GM23338 (cell line): ENCODE measurements at regions not wholly inside any gene's neighbourhood (a gene's known extent, or its start where the extent isn't known, plus 50 kb on each side); places are given as distances from the start of the nearest gene placed in this dataset.

Source experiments
- ATAC-seq: fragments of 200-7000 bp; cut with Tn5 transposase; 3 replicates; pipeline ENCODE4 v1.9.1; 2020
- DNase-seq: peaks from one replicate; pipeline ENCODE4 v3.0.0-alpha.2; 2015; ENCODE audit warnings: low spot score
- H2AFZ ChIP-seq: fragments of 200-600 bp; sonication (generic); 2 replicates; pipeline ENCODE4 v1.8.0; 2016; ENCODE audit warnings: antibody characterized with exemption, mild to moderate bottlenecking, moderate library complexity
- H3F3A ChIP-seq: fragments of 200-600 bp; sonication (generic); replicated peaks from 2 replicates; pipeline ENCODE4 v1.8.0; 2017; ENCODE audit warnings: antibody characterized with exemption, mixed run types, low read depth
- H3K27ac ChIP-seq: fragments of 200-600 bp; sonication (generic); 2 replicates; pipeline ENCODE4 v1.6.1; 2016; ENCODE audit warnings: low read depth
- H3K27me3 ChIP-seq: fragments of 200-600 bp; sonication (generic); 2 replicates; pipeline ENCODE4 v1.8.0; 2016; ENCODE audit warnings: mild to moderate bottlenecking, mixed run types, moderate library complexity; ENCODE audit not compliant: insufficient read depth
- H3K36me3 ChIP-seq: fragments of 200-600 bp; sonication (generic); 2 replicates; pipeline ENCODE4 v1.8.0; 2016; ENCODE audit warnings: mild to moderate bottlenecking; ENCODE audit not compliant: insufficient read depth
- H3K4me1 ChIP-seq: fragments of 200-600 bp; sonication (generic); 2 replicates; pipeline ENCODE4 v1.8.0; 2016; ENCODE audit warnings: mild to moderate bottlenecking, moderate library complexity; ENCODE audit not compliant: insufficient read depth
- H3K4me2 ChIP-seq: fragments of 200-600 bp; sonication (generic); 2 replicates; pipeline ENCODE4 v1.7.1; 2017; ENCODE audit warnings: mixed run types
- H3K4me3 ChIP-seq: fragments of 200-600 bp; sonication (generic); 2 replicates; pipeline ENCODE4 v1.6.1; 2016; ENCODE audit warnings: mixed run types
- H3K79me2 ChIP-seq: fragments of 200-600 bp; sonication (generic); replicated peaks from 2 replicates; pipeline ENCODE4 v1.8.0; 2017; ENCODE audit warnings: mild to moderate bottlenecking; ENCODE audit not compliant: insufficient read depth
- H3K9me2 ChIP-seq: fragments of 200-600 bp; sonication (generic); 2 replicates; pipeline ENCODE4 v1.8.0; 2017; ENCODE audit not compliant: insufficient read depth
- H4K20me1 ChIP-seq: fragments of 200-600 bp; sonication (generic); replicated peaks from 2 replicates; pipeline ENCODE4 v1.8.0; 2017; ENCODE audit warnings: mild to moderate bottlenecking; ENCODE audit not compliant: insufficient read depth
- H3K27ac Mint-ChIP-seq: 2 replicates; pipeline ENCODE4 v1.8.0; 2020; ENCODE audit warnings: inconsistent platforms, mild to moderate bottlenecking, moderate library complexity, mixed read lengths
- H3K27me3 Mint-ChIP-seq: 3 replicates; pipeline ENCODE4 v1.8.0; 2022; ENCODE audit warnings: low read depth, mild to moderate bottlenecking, moderate library complexity, mixed read lengths, inconsistent platforms; ENCODE audit not compliant: insufficient read depth, poor library complexity
- H3K36me3 Mint-ChIP-seq: 3 replicates; pipeline ENCODE4 v1.8.0; 2021; ENCODE audit warnings: low read depth, mild to moderate bottlenecking, inconsistent platforms, moderate library complexity, mixed read lengths
- H3K4me1 Mint-ChIP-seq: 3 replicates; pipeline ENCODE4 v1.8.0; 2020; ENCODE audit warnings: mild to moderate bottlenecking, inconsistent platforms, mixed read lengths
- H3K4me3 Mint-ChIP-seq: 3 replicates; pipeline ENCODE4 v1.8.0; 2021; ENCODE audit warnings: moderate library complexity, mild to moderate bottlenecking, inconsistent platforms, mixed read lengths
- H3K9me3 Mint-ChIP-seq: 3 replicates; pipeline ENCODE4 v1.8.0; 2020; ENCODE audit warnings: moderate library complexity, mild to moderate bottlenecking, inconsistent platforms, mixed read lengths
- CREB1 ChIP-seq: fragments of 250-450 bp; sonication (Bioruptor Pico); IDR thresholded peaks from 2 replicates; pipeline ENCODE4 v1.5.0; 2020; ENCODE audit warnings: low read depth, mild to moderate bottlenecking, moderate library complexity
- CTCF ChIP-seq, 2 experiments: fragments of 200-600 bp in 1 of 2; sonication (generic) in 1 of 2; conservative IDR thresholded peaks; 2 replicates each; pipeline versions ENCODE4 v1.5.1 to v1.6.1; 2016 to 2017; ENCODE audit warnings: antibody characterized with exemption in 2 of 2, low read depth in 2 of 2, mild to moderate bottlenecking in 2 of 2, moderate library complexity in 1 of 2
- ETS1 ChIP-seq: IDR thresholded peaks from 2 replicates; pipeline ENCODE4 v1.6.1; 2016; ENCODE audit warnings: antibody characterized with exemption
- EZH2 ChIP-seq: fragments of 200-600 bp; sonication (generic); IDR thresholded peaks from one replicate; pipeline ENCODE4 v1.8.0; 2017; ENCODE audit warnings: antibody characterized with exemption, mild to moderate bottlenecking, low read depth; ENCODE audit not compliant: unreplicated experiment
- EZH2phosphoT487 ChIP-seq: fragments of 200-600 bp; sonication (generic); IDR thresholded peaks from one replicate; pipeline ENCODE4 v1.8.1; 2018; ENCODE audit warnings: antibody characterized with exemption; ENCODE audit not compliant: unreplicated experiment
- JUNB ChIP-seq: IDR thresholded peaks from one replicate; pipeline ENCODE4 v1.6.1; 2016; ENCODE audit warnings: antibody characterized with exemption; ENCODE audit not compliant: unreplicated experiment
- NANOG ChIP-seq: IDR thresholded peaks from 2 replicates; pipeline ENCODE4 v1.6.1; 2016; ENCODE audit warnings: antibody characterized with exemption, borderline replicate concordance
- POLR2AphosphoS5 ChIP-seq: IDR thresholded peaks from 2 replicates; pipeline ENCODE4 v1.6.1; 2016; ENCODE audit warnings: antibody characterized with exemption, low read depth
- REST ChIP-seq: IDR thresholded peaks from one replicate; pipeline ENCODE4 v1.6.1; 2018; ENCODE audit warnings: antibody characterized with exemption; ENCODE audit not compliant: unreplicated experiment
- STAT1 ChIP-seq: IDR thresholded peaks from one replicate; pipeline ENCODE4 v1.6.1; 2016; ENCODE audit warnings: antibody characterized with exemption; ENCODE audit not compliant: unreplicated experiment
- ZNF114 ChIP-seq: fragments of 250-450 bp; sonication (Bioruptor Pico); IDR thresholded peaks from 2 replicates; pipeline ENCODE4 v1.5.0; 2020; ENCODE audit warnings: mild to moderate bottlenecking, moderate library complexity
- ZNF331 ChIP-seq: fragments of 250-450 bp; sonication (Bioruptor Pico); IDR thresholded peaks from 2 replicates; pipeline ENCODE4 v1.5.0; 2020; ENCODE audit warnings: low read depth, mild to moderate bottlenecking, moderate library complexity
- ZNF462 ChIP-seq: fragments of 250-450 bp; sonication (Bioruptor Pico); IDR thresholded peaks from 2 replicates; pipeline ENCODE4 v1.5.0; 2020; ENCODE audit warnings: mild to moderate bottlenecking, moderate library complexity

GRCh38 chrX:63284659-63285058, 66.5 kb downstream of the SPIN4 start:
- no peak overlapping the region for H3K27ac Mint-ChIP-seq
- Histone ChIP-seq H3K4me1 (no peaks in the 10 kb centered on the region), H3K4me3 (no peak overlapping the region), H3F3A (no peaks in the 10 kb centered on the region), H3K4me2 (no peak overlapping the region), H3K27me3 (no peaks in the 10 kb centered on the region), H4K20me1 (no peaks in the 10 kb centered on the region), H3K79me2 (no peaks in the 10 kb centered on the region), H3K36me3 (no peaks in the 10 kb centered on the region), H2AFZ (no peak overlapping the region), H3K9me2 (no peaks in the 10 kb centered on the region), H3K27ac (no peak overlapping the region)
- DNase-seq (no peak), ATAC-seq (no peak)
- H3K36me3 Mint-ChIP-seq, result no peaks in the 10 kb centered on the region
- H3K4me1 Mint-ChIP-seq, result no peaks in the 10 kb centered on the region
- no peaks in the 10 kb centered on the region for H3K27me3 Mint-ChIP-seq
- no peak overlapping the region for H3K4me3 Mint-ChIP-seq
- no peak for TF ChIP-seq EZH2phosphoT487
- no peak for TF ChIP-seq CREB1 (CRISPR knock-in tag)
- no peak for TF ChIP-seq EZH2
- no peak for TF ChIP-seq ZNF331
- no peak for TF ChIP-seq ETS1
- no peak for TF ChIP-seq JUNB
- TF ChIP-seq ZNF462 (CRISPR knock-in tag), result no peak
- no peak for TF ChIP-seq ZNF114 (CRISPR knock-in tag)
- TF ChIP-seq STAT1, result no peak
- no peak for TF ChIP-seq POLR2AphosphoS5
- no peak for TF ChIP-seq NANOG
- TF ChIP-seq REST, result no peak
- TF ChIP-seq CTCF (conservative IDR thresholded peaks at IDR 0.05; ENCODE audit: low read depth in 2 of 2), result no peak
- H3K9me3 Mint-ChIP-seq, result peaks cover 5% of the 10 kb centered on the region; the same call in 2 of the 3 replicates
